Spleen (tissue), 7 donors: ENCODE measurements at regions not wholly inside any gene's neighbourhood (a gene's known extent, or its start where the extent isn't known, plus 50 kb on each side); places are given as distances from the start of the nearest gene placed in this dataset.

ENCODE experiments used
- POLR2A ChIP-seq, 3 donors: fragments of 450-650 bp; IDR thresholded peaks; one replicate each; pipeline ENCODE4 v1.5.1; 2017; ENCODE audit warnings: antibody characterized with exemption in 3 of 3, mild to moderate bottlenecking in 1 of 3
- TF ChIP-seq, protein P1 (sequence below), 11 experiments: fragments of 200-600 bp in 7 of 11; fragments of 450-650 bp in 4 of 11; sonication (generic) in 4 of 11; IDR thresholded peaks in 8 of 11; conservative IDR thresholded peaks in 3 of 11; 1 replicate in 7 of 11; 2 replicates in 4 of 11; pipeline versions ENCODE4 v1.4.0 to v1.8.0; 2016 to 2021; ENCODE audit warnings: antibody characterized with exemption in 11 of 11, inconsistent platforms in 4 of 11, mild to moderate bottlenecking in 1 of 11
- donor health status: DM: no; HTN: no; CAD: no; lungs with moderate emphysema.
- donor health status: DM: no; HTN: no; CAD: no.
- donor health status: DM: no; HTN: no; CAD: no.

DNA sequence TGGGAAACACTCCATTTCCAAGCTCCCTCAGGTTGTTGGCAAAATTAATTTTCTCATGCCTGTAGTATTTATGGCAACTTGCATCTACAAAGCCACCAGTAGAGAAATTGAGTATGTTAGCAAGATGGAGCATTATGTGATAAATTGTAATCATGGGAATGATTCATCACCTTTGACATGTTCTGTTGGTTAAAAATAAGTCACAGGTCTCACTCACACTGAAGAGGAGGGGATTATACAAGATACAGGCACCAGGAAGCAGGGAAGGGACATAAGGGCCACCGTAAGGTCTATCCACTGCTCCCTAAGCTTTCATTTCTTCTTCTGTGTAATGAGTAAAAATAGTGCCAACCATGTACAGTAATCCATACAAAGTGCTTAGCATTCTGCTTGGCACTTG, 313.0 kb downstream of the GBA3 start:
- TF ChIP-seq, protein P1, sequence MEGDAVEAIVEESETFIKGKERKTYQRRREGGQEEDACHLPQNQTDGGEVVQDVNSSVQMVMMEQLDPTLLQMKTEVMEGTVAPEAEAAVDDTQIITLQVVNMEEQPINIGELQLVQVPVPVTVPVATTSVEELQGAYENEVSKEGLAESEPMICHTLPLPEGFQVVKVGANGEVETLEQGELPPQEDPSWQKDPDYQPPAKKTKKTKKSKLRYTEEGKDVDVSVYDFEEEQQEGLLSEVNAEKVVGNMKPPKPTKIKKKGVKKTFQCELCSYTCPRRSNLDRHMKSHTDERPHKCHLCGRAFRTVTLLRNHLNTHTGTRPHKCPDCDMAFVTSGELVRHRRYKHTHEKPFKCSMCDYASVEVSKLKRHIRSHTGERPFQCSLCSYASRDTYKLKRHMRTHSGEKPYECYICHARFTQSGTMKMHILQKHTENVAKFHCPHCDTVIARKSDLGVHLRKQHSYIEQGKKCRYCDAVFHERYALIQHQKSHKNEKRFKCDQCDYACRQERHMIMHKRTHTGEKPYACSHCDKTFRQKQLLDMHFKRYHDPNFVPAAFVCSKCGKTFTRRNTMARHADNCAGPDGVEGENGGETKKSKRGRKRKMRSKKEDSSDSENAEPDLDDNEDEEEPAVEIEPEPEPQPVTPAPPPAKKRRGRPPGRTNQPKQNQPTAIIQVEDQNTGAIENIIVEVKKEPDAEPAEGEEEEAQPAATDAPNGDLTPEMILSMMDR (IDR thresholded peaks at IDR 0.05 in 8 of 11, conservative IDR thresholded peaks at IDR 0.05 in 3 of 11) = no peak
- TF ChIP-seq POLR2A (IDR thresholded peaks at IDR 0.05) = no peak
